Endothelial cell of umbilical vein (primary cell): ENCODE measurements at regions not wholly inside any gene's neighbourhood (a gene's known extent, or its start where the extent isn't known, plus 50 kb on each side); places are given as distances from the start of the nearest gene placed in this dataset.

Source experiments
- BruUV-seq: library from RNA; stranded (reverse); fragments of 400-500 nt; replicated peaks from 2 replicates; lab custom pipeline; 2021; lab: Mats Ljungman, UMichigan
- CTCF ChIA-PET: fragments of 300-600, 350-600 bp; sonication (Branson Sonifier 250); formaldehyde crosslinking; loops from one replicate; lab custom pipeline; 2021; ENCODE audit warnings: antibody characterized with exemption, inconsistent platforms; lab: Charles Lee
- POLR2A ChIA-PET: fragments of 300-600, 350-600 bp; sonication (Branson Sonifier 250); formaldehyde crosslinking; loops from one replicate; lab custom pipeline; 2021; ENCODE audit warnings: antibody characterized with exemption, inconsistent platforms; lab: Charles Lee
- DNase-seq: peaks from one replicate; pipeline ENCODE4 v3.0.0-alpha.2; 2011; ENCODE audit warnings: low read depth, low spot score
- FAIRE-seq: peaks from 2 replicates; lab custom pipeline; 2011; peaks lifted over from hg19 to GRCh38; lab: Jason Lieb, UNC
- H2AFZ ChIP-seq: 2 replicates; pipeline ENCODE4 v1.6.0; 2012; ENCODE audit warnings: low read depth, low read length, control low read depth, inconsistent platforms
- H3K27ac ChIP-seq: 2 replicates; pipeline ENCODE4 v1.5.1; 2011; ENCODE audit warnings: low read depth, mild to moderate bottlenecking, control low read depth, low read length, moderate library complexity; ENCODE audit not compliant: insufficient read depth
- H3K27me3 ChIP-seq, 2 experiments: 2 replicates each; pipeline versions ENCODE4 v1.6.0 to v1.6.1; 2011; ENCODE audit warnings: low read length in 2 of 2, mixed read lengths in 1 of 2; ENCODE audit not compliant: control insufficient read depth in 2 of 2, insufficient read depth in 2 of 2
- H3K36me3 ChIP-seq, 2 experiments: 2 replicates in 1 of 2; 3 replicates in 1 of 2; pipeline ENCODE4 v1.5.1; 2011; ENCODE audit warnings: low read length in 2 of 2, mild to moderate bottlenecking in 1 of 2, moderate library complexity in 1 of 2; ENCODE audit not compliant: control insufficient read depth in 2 of 2, insufficient read depth in 2 of 2; ENCODE audit errors: extremely low read depth in 1 of 2
- H3K4me1 ChIP-seq: 3 replicates; pipeline ENCODE4 v1.5.1; 2011; ENCODE audit warnings: mild to moderate bottlenecking, low read length; ENCODE audit not compliant: control insufficient read depth, insufficient read depth; ENCODE audit errors: extremely low read depth
- H3K4me2 ChIP-seq: 2 replicates; pipeline ENCODE4 v1.6.1; 2011; ENCODE audit warnings: low read length, control low read depth, mixed read lengths; ENCODE audit not compliant: insufficient read depth
- H3K4me3 ChIP-seq, 3 experiments: fragments of 200-600 bp in 1 of 3; sonication (generic), shearing (Covaris generic) in 1 of 3; replicated peaks in 1 of 3; 2 replicates each; pipeline ENCODE4 v1.5.1; 2011 to 2016; ENCODE audit warnings: control low read depth in 3 of 3, low read length in 3 of 3, mild to moderate bottlenecking in 2 of 3, inconsistent platforms in 1 of 3, low read depth in 1 of 3, moderate library complexity in 1 of 3; ENCODE audit not compliant: insufficient read depth in 1 of 3
- H3K79me2 ChIP-seq: 2 replicates; pipeline ENCODE4 v1.6.0; 2012; ENCODE audit warnings: low read length, inconsistent platforms; ENCODE audit not compliant: control insufficient read depth, insufficient read depth
- H3K9ac ChIP-seq: replicated peaks from 2 replicates; pipeline ENCODE3; 2011; ENCODE audit warnings: low read length, control low read depth; ENCODE audit not compliant: insufficient read depth; ENCODE audit errors: extremely low read depth
- H3K9me1 ChIP-seq: replicated peaks from 3 replicates; pipeline ENCODE4 v1.6.0; 2011; ENCODE audit warnings: mild to moderate bottlenecking, low read length; ENCODE audit not compliant: control insufficient read depth, insufficient read depth; ENCODE audit errors: extremely low read depth
- H3K9me3 ChIP-seq: replicated peaks from 2 replicates; pipeline ENCODE4 v1.5.1; 2012; ENCODE audit warnings: low read length, inconsistent platforms; ENCODE audit not compliant: control insufficient read depth, insufficient read depth
- H4K20me1 ChIP-seq: replicated peaks from 2 replicates; pipeline ENCODE3; 2011; ENCODE audit warnings: mild to moderate bottlenecking, low read length; ENCODE audit not compliant: control insufficient read depth, insufficient read depth; ENCODE audit errors: extremely low read depth
- EZH2 ChIP-seq: IDR thresholded peaks from 2 replicates; pipeline ENCODE4 v1.6.1; 2012; ENCODE audit warnings: borderline replicate concordance, low read depth, mild to moderate bottlenecking, moderate library complexity, low read length, inconsistent platforms; ENCODE audit not compliant: severe bottlenecking
- FOS ChIP-seq: IDR thresholded peaks from 2 replicates; pipeline ENCODE4 v1.6.1; 2011; ENCODE audit warnings: mild to moderate bottlenecking, low read length, moderate library complexity, borderline replicate concordance; ENCODE audit not compliant: insufficient read depth
- JUN ChIP-seq: IDR thresholded peaks from 2 replicates; pipeline ENCODE4 v1.6.1; 2011; ENCODE audit warnings: borderline replicate concordance, low read depth; ENCODE audit not compliant: insufficient read length, insufficient read depth
- POLR2A ChIP-seq: IDR thresholded peaks from 2 replicates; pipeline ENCODE4 v1.6.1; 2012; ENCODE audit warnings: low read depth, mild to moderate bottlenecking, control low read depth, low read length
- POLR2AphosphoS5 ChIP-seq: IDR thresholded peaks from 2 replicates; pipeline ENCODE4 v1.6.1; 2012; ENCODE audit warnings: low read depth, mild to moderate bottlenecking, control low read depth, low read length, moderate library complexity; ENCODE audit not compliant: insufficient read depth
- dilution Hi-C: fragments of 300-500 bp; cut with MboI; formaldehyde crosslinking; loops from one replicate; pipeline ENCODE4 v1.15.0; 2019; ENCODE audit warnings: low sequenced_read_pairs; ENCODE audit not compliant: extremely low pct_ligation_motif_present
- intact Hi-C: fragments of 100-400 bp; cut with micrococcal nuclease; formaldehyde crosslinking; loops from one replicate; pipeline ENCODE4 v1.10.0; 2022
- TF ChIP-seq, protein P1 (sequence below): IDR thresholded peaks from 2 replicates; pipeline ENCODE4 v1.6.1; 2011; ENCODE audit not compliant: insufficient read depth, insufficient read length

- Histone ChIP-seq H3K9ac (peak overlapping the region; percentile 50), H3K27me3 (no peaks in the 10 kb centered on the region), H3K79me2 (no peaks in the 10 kb centered on the region), H3K36me3 (no peaks in the 10 kb centered on the region), H3K9me3 (no peaks in the 10 kb centered on the region), H2AFZ (peak overlapping the region; percentile 15), H3K4me3 (no peak overlapping the region), H3K9me1 (no peaks in the 10 kb centered on the region), H4K20me1 (no peaks in the 10 kb centered on the region), H3K27ac (peak overlapping the region; percentile 85), H3K4me1 (peaks cover 27% of the 10 kb centered on the region), H3K4me2 (no peak overlapping the region)
- dilution Hi-C loops = no loop called here
- intact Hi-C loops = no loop called here
- CTCF ChIA-PET = interaction anchor here (1.0 to 1.8 kb wide), 6 partner anchors 27 to 67 kb away, joined by 3 to 10 read pairs (median 4); no protein-coding TSS in a partner anchor
- BruUV-seq = no TSS peak
- FAIRE-seq = peak; percentile 43
- TF ChIP-seq EZH2 (no peak), POLR2A (no peak), JUN (no peak), FOS (no peak)
- TF ChIP-seq, protein P1, sequence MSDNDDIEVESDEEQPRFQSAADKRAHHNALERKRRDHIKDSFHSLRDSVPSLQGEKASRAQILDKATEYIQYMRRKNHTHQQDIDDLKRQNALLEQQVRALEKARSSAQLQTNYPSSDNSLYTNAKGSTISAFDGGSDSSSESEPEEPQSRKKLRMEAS = no peak
- DNase-seq = no peak
- POLR2A ChIA-PET = no interaction called here
Measured at GRCh38 chr2:15703365-15703869, 111.7 kb downstream of the DDX1 start.

GRCh38 chr2:15704086-15704787 is 112.6 kb downstream of the DDX1 start:
- H3K4me1 ChIP-seq = peaks cover 35% of the 10 kb centered on the region
- H3K4me2 ChIP-seq = peak overlapping the region; percentile 49
- no peaks in the 10 kb centered on the region for H3K27me3 ChIP-seq
- dilution Hi-C loops (no loop called here), intact Hi-C loops (loop anchor here (1.0 kb wide), 3 partner anchors 26 to 64 kb away; no protein-coding TSS in a partner anchor)
- no peaks in the 10 kb centered on the region for H3K9me3 ChIP-seq
- TF ChIP-seq POLR2A (no peak), POLR2AphosphoS5 (no peak)
- peak; percentile 87 for FAIRE-seq
- ChIA-PET CTCF (interaction anchor here (0.9 to 1.8 kb wide), 9 partner anchors 10 to 68 kb away, joined by 3 to 10 read pairs (median 3); no protein-coding TSS in a partner anchor), POLR2A (interaction anchor here (0.5 to 0.6 kb wide), 2 partner anchors 173 to 232 kb away, joined by 3 to 6 read pairs; no protein-coding TSS in a partner anchor)
- H3K9me1 ChIP-seq = no peaks in the 10 kb centered on the region
- peak overlapping the region; percentile 50 for H3K9ac ChIP-seq
- no peaks in the 10 kb centered on the region for H3K36me3 ChIP-seq
- BruUV-seq = TSS peak; percentile 59
- H4K20me1 ChIP-seq = no peaks in the 10 kb centered on the region
- H3K79me2 ChIP-seq = no peaks in the 10 kb centered on the region
- no peak overlapping the region for H3K4me3 ChIP-seq
- peak overlapping the region; percentile 15 for H2AFZ ChIP-seq
- peak overlapping the region; percentile 85 for H3K27ac ChIP-seq
- peak; percentile 76 for DNase-seq
